Upper lobe of left lung (tissue), 4 donors: ENCODE measurements at regions not wholly inside any gene's neighbourhood (a gene's known extent, or its start where the extent isn't known, plus 50 kb on each side); places are given as distances from the start of the nearest gene placed in this dataset.

Experiments
- CTCF ChIP-seq, 6 experiments: fragments of 450-650 bp in 4 of 6; fragments of 200-600 bp in 2 of 6; sonication (generic) in 2 of 6; IDR thresholded peaks; one replicate each; pipeline ENCODE4 v1.5.1; 2016 to 2019; ENCODE audit warnings: antibody characterized with exemption in 6 of 6
- EP300 ChIP-seq, 4 donors: sonication (generic); formaldehyde crosslinking; IDR thresholded peaks; one replicate each; pipeline ENCODE4 v1.5.1; 2017; ENCODE audit warnings: antibody characterized with exemption in 4 of 4, control low read depth in 2 of 4

GRCh38 chr13:90740099-90740498 lies 607.4 kb upstream of the MIR17HG start:
- no peak for TF ChIP-seq EP300 (IDR thresholded peaks at IDR 0.05)
- no peak for TF ChIP-seq CTCF (IDR thresholded peaks at IDR 0.05)
